Sigmoid colon (tissue), 4 donors: ENCODE measurements at regions not wholly inside any gene's neighbourhood (a gene's known extent, or its start where the extent isn't known, plus 50 kb on each side); places are given as distances from the start of the nearest gene placed in this dataset.

ENCODE experiments used
- CTCF ChIP-seq, 4 experiments: fragments of 450-650 bp in 3 of 4; fragments of 200-600 bp in 1 of 4; IDR thresholded peaks; one replicate each; pipeline ENCODE4 v1.5.1; 2016 to 2019; ENCODE audit warnings: antibody characterized with exemption in 4 of 4, mild to moderate bottlenecking in 3 of 4, moderate library complexity in 2 of 4
- EP300 ChIP-seq, 4 donors: sonication (generic); formaldehyde crosslinking; IDR thresholded peaks; one replicate each; pipeline ENCODE4 v1.6.1; 2017; ENCODE audit warnings: antibody characterized with exemption in 4 of 4
- POLR2A ChIP-seq, 2 donors: fragments of 450-650 bp; IDR thresholded peaks; one replicate each; pipeline ENCODE4 v1.6.1; 2016; ENCODE audit warnings: antibody characterized with exemption in 2 of 2, mild to moderate bottlenecking in 2 of 2, moderate library complexity in 2 of 2
- POLR2AphosphoS5 ChIP-seq, 4 donors: sonication (generic); formaldehyde crosslinking; IDR thresholded peaks; one replicate each; pipeline ENCODE4 v1.6.1; 2017; ENCODE audit warnings: antibody characterized with exemption in 4 of 4

- no peak for TF ChIP-seq POLR2AphosphoS5 (IDR thresholded peaks at IDR 0.05)
- no peak for TF ChIP-seq CTCF (IDR thresholded peaks at IDR 0.05)
- TF ChIP-seq POLR2A (IDR thresholded peaks at IDR 0.05) = no peak
- no peak for TF ChIP-seq EP300 (IDR thresholded peaks at IDR 0.05)
Observed at GRCh38 chr5:44486591-44486990, 97.4 kb upstream of the FGF10 start.
